ENCODE measurements at regions not wholly inside any gene's neighbourhood (a gene's known extent, or its start where the extent isn't known, plus 50 kb on each side); places are given as distances from the start of the nearest gene placed in this dataset.

GRCh38 chr11:16430674-16431073 lies 74.3 kb upstream of the SOX6 start:
- DNase-seq, result no peak

- DNase-seq, result no peak
These were observed 65.5 kb upstream of the SOX6 start for GRCh38 chr11:16421826-16422225.

- no peak for DNase-seq
These were observed 62.2 kb upstream of the SOX6 start for GRCh38 chr11:16418428-16419097.

- DNase-seq, result no peak
These were observed 56.3 kb upstream of the SOX6 start for GRCh38 chr11:16412525-16413172.

GRCh38 chr11:16410479-16410878 lies 54.1 kb upstream of the SOX6 start:
- no peak for DNase-seq

- DNase-seq, result no peak
These were observed 52.3 kb upstream of the SOX6 start for GRCh38 chr11:16408619-16409018.

DNA sequence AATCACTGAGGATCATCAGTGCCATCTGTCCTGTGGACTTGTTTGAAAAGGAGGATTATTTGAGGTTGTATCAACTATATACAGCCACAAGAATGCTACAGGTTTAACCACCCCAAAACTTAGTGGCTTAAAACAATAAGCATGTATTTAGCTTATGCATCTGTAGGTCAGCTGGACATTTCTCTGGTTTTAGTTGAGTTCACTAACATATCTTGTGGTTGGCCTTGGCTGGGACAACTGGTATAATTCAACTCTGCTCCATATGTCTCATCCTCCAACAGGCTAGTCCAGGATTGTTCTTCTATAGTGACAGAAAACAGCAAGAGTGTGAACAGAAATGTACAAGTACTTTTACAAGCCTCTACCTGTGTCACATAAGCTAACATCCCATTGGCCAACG lies 49.9 kb upstream of the SOX6 start:
- DNase-seq, result no peak
